Fibroblast of pulmonary artery (primary cell): ENCODE measurements at regions not wholly inside any gene's neighbourhood (a gene's known extent, or its start where the extent isn't known, plus 50 kb on each side); places are given as distances from the start of the nearest gene placed in this dataset.
"Not testable (repeated sequence)": the region's sequence is repeated elsewhere in the genome, so short reads cannot be mapped to it uniquely, and the experiment has no call there.

Source experiments
- DNase-seq: peaks from one replicate; pipeline ENCODE4 v3.0.0-alpha.2; 2010; ENCODE audit warnings: low read depth
- H3K4me3 ChIP-seq: replicated peaks from 2 replicates; pipeline ENCODE4 v1.5.1; 2011; ENCODE audit warnings: low read depth, mild to moderate bottlenecking, control low read depth, low read length, moderate library complexity
- CTCF ChIP-seq: IDR thresholded peaks from 2 replicates; pipeline ENCODE4 v1.5.1; 2011; ENCODE audit warnings: mild to moderate bottlenecking, control low read depth, low read length, inconsistent platforms; ENCODE audit errors: missing control alignments

GRCh38 chr3:191085091-191085490, 114.0 kb upstream of the OSTN start:
- no peak for TF ChIP-seq CTCF
- no peak overlapping the region for H3K4me3 ChIP-seq
- peak; percentile 13 for DNase-seq

GRCh38 chr3:191078913-191079312, 120.1 kb upstream of the OSTN start:
- not testable (repeated sequence) for DNase-seq, H3K4me3 ChIP-seq

GRCh38 chr3:191076903-191077552, 122.0 kb upstream of the OSTN start:
- no peak for TF ChIP-seq CTCF
- no peak for DNase-seq
- no peak overlapping the region for H3K4me3 ChIP-seq

GRCh38 chr3:191074511-191074910, 124.5 kb upstream of the OSTN start:
- no peak overlapping the region for H3K4me3 ChIP-seq
- no peak for TF ChIP-seq CTCF
- no peak for DNase-seq

GRCh38 chr3:191070762-191071403, 128.2 kb upstream of the OSTN start:
- no peak overlapping the region for H3K4me3 ChIP-seq
- peak; percentile 63 for DNase-seq
- no peak for TF ChIP-seq CTCF

- no peak for TF ChIP-seq CTCF
- H3K4me3 ChIP-seq = no peak overlapping the region
- DNase-seq = peak; percentile 84
Measured at GRCh38 chr3:191070201-191070600, 128.8 kb upstream of the OSTN start.

GRCh38 chr3:191068946-191069813, 129.9 kb upstream of the OSTN start:
- TF ChIP-seq CTCF = no peak
- DNase-seq = peak; percentile 56
- H3K4me3 ChIP-seq = no peak overlapping the region
